HG02970 (cell line): ENCODE measurements at regions not wholly inside any gene's neighbourhood (a gene's known extent, or its start where the extent isn't known, plus 50 kb on each side); places are given as distances from the start of the nearest gene placed in this dataset.
"Not testable (repeated sequence)": the region's sequence is repeated elsewhere in the genome, so short reads cannot be mapped to it uniquely, and the experiment has no call there.

ENCODE experiments used
- ATAC-seq: cut with Tn5 transposase; IDR thresholded peaks from one replicate; pipeline ENCODE4 v1.9.1; 2021; ENCODE audit warnings: mild to moderate bottlenecking, moderate library complexity, moderate number of reproducible peaks; ENCODE audit not compliant: unreplicated experiment, low FRiP score

GRCh38 chr6:40854592-40854991 lies 184.4 kb downstream of the UNC5CL start:
- no peak for ATAC-seq

GRCh38 chr6:40852779-40853373 lies 186.1 kb downstream of the UNC5CL start:
- no peak for ATAC-seq

- ATAC-seq: no peak
Measured at GRCh38 chr6:40849546-40849945, 189.5 kb downstream of the UNC5CL start.

- ATAC-seq: no peak
Measured at GRCh38 chr6:40848868-40849514, 190.0 kb downstream of the UNC5CL start.

GRCh38 chr6:40848038-40848437 lies 191.0 kb downstream of the UNC5CL start:
- no peak for ATAC-seq

- ATAC-seq: no peak
Measured at GRCh38 chr6:40845553-40845952, 193.5 kb downstream of the UNC5CL start.

- no peak for ATAC-seq
Measured at GRCh38 chr6:40844246-40844645, 194.8 kb downstream of the UNC5CL start.

GRCh38 chr6:40841721-40842120 lies 197.3 kb downstream of the UNC5CL start:
- no peak for ATAC-seq

- no peak for ATAC-seq
Measured at GRCh38 chr6:40832691-40833090, 206.3 kb downstream of the UNC5CL start.

GRCh38 chr6:40831381-40831780 lies 207.6 kb downstream of the UNC5CL start:
- no peak for ATAC-seq

- no peak for ATAC-seq
Measured at GRCh38 chr6:40825102-40825501, 213.9 kb downstream of the UNC5CL start.

- not testable (repeated sequence) for ATAC-seq
Measured at GRCh38 chr6:40823917-40824891, 214.8 kb downstream of the UNC5CL start.

- ATAC-seq: no peak
Measured at GRCh38 chr6:40822619-40823018, 216.4 kb downstream of the UNC5CL start.

- no peak for ATAC-seq
Measured at GRCh38 chr6:40819182-40819834, 219.7 kb downstream of the UNC5CL start.

- no peak for ATAC-seq
Measured at GRCh38 chr6:40817369-40817768, 221.7 kb downstream of the UNC5CL start.

- no peak for ATAC-seq
Measured at GRCh38 chr6:40816601-40817000, 222.4 kb downstream of the UNC5CL start.

GRCh38 chr6:40815731-40816130 lies 223.3 kb downstream of the UNC5CL start:
- no peak for ATAC-seq

GRCh38 chr6:40810171-40810570 lies 223.0 kb upstream of the LRFN2 start:
- no peak for ATAC-seq

GRCh38 chr6:40809627-40810026 lies 222.5 kb upstream of the LRFN2 start:
- no peak for ATAC-seq

- ATAC-seq: no peak
Measured at GRCh38 chr6:40807484-40807883, 220.3 kb upstream of the LRFN2 start.
